Choroid plexus epithelial cell (primary cell): ENCODE measurements at regions not wholly inside any gene's neighbourhood (a gene's known extent, or its start where the extent isn't known, plus 50 kb on each side); places are given as distances from the start of the nearest gene placed in this dataset.
"Not testable (repeated sequence)": the region's sequence is repeated elsewhere in the genome, so short reads cannot be mapped to it uniquely, and the experiment has no call there.

Experiments
- DNase-seq: peaks from one replicate; pipeline ENCODE4 v3.0.0-alpha.2; 2010; ENCODE audit warnings: low read depth
- H3K4me3 ChIP-seq: 2 replicates; pipeline ENCODE4 v1.5.1; 2011; ENCODE audit warnings: low read depth, mild to moderate bottlenecking, control low read depth, low read length, moderate library complexity
- TF ChIP-seq, protein P1 (sequence below): conservative IDR thresholded peaks from 2 replicates; pipeline ENCODE4 v1.5.1; 2011; ENCODE audit warnings: low read depth, mild to moderate bottlenecking, control low read depth, inconsistent platforms, low read length, moderate library complexity

- TF ChIP-seq, protein P1, sequence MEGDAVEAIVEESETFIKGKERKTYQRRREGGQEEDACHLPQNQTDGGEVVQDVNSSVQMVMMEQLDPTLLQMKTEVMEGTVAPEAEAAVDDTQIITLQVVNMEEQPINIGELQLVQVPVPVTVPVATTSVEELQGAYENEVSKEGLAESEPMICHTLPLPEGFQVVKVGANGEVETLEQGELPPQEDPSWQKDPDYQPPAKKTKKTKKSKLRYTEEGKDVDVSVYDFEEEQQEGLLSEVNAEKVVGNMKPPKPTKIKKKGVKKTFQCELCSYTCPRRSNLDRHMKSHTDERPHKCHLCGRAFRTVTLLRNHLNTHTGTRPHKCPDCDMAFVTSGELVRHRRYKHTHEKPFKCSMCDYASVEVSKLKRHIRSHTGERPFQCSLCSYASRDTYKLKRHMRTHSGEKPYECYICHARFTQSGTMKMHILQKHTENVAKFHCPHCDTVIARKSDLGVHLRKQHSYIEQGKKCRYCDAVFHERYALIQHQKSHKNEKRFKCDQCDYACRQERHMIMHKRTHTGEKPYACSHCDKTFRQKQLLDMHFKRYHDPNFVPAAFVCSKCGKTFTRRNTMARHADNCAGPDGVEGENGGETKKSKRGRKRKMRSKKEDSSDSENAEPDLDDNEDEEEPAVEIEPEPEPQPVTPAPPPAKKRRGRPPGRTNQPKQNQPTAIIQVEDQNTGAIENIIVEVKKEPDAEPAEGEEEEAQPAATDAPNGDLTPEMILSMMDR, result no peak
- no peak overlapping the region for H3K4me3 ChIP-seq
These were observed 259.6 kb upstream of the PELI2 start for GRCh38 chr14:55858604-55859003.

DNA sequence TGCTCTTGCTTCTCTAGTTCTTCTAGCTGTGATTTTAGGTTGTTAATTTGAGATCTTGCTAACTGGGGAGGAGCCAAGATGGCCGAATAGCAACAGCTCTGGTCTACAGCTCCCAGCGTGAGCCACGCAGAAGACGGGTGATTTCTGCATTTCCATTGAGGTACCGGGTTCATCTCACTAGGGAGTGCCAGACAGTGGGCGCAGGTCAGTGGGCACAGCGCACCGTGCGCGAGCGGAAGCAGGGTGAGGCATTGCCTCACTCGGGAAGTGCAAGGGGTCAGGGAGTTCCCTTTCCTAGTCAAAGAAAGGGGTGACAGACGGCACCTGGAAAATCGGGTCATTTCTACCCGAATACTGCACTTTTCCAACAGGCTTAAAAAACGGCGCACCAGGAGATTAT lies 256.6 kb upstream of the PELI2 start:
- not testable (repeated sequence) for H3K4me3 ChIP-seq, DNase-seq

More at GRCh38 chr14:55858604-55859003, 259.6 kb upstream of the PELI2 start:
- no peak for DNase-seq

- TF ChIP-seq, protein P1, result peak; percentile 39
- no peak for DNase-seq
- no peak overlapping the region for H3K4me3 ChIP-seq
These were observed 253.1 kb upstream of the PELI2 start for GRCh38 chr14:55864890-55865655.

DNA sequence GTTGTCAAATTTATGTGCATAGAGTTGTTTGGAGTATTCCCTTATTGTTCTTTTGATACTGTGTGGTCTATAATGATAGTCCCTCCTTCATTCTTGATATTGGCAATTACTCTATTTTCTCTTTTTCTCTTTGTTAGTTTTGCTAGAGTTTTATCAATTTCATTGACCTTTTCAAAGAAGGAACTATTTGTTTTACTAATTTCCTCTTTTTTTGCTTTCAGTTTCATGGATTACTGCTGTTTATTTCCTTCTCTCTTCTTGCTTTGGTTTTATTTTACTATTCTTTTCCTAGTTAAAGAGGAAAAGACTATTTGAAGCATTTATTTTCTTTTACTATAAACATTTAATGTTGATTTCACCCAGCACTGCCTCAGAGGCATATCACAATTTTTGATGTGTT lies 250.9 kb upstream of the PELI2 start:
- H3K4me3 ChIP-seq, result no peak overlapping the region
- no peak for DNase-seq
- TF ChIP-seq, protein P1, result no peak

GRCh38 chr14:55867719-55868118 lies 250.5 kb upstream of the PELI2 start:
- no peak overlapping the region for H3K4me3 ChIP-seq
- peak; percentile 14 for DNase-seq
- TF ChIP-seq, protein P1, result no peak

DNA sequence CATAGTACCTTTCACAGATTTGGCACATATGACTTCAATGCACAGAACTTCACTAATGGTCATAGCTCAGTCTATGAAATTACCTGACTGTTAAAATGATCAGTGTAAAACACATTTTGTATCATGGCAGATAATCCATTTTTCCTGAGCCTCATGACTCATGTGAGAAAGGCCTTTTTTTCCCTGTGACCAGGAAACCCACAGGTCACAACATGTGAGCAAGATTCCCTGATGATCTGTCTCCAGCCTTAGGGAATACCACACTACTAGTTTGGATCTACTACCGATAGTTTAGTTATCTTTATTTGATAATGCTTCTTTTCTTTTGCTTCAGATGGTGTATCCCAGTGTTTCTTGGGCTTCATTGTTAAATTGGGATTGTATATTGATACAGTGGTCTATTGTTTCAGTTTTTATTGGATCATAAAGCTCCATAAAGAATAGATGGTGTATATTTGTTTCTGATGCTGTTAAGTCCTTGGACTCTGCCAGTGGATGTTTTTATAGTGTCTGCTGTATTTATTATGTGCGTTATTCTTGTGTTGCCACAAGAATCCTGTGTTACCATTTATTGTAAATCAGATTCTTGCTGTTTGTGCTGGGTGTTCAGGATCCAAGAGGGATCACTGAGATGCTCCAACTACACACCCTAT lies 248.7 kb upstream of the PELI2 start:
- TF ChIP-seq, protein P1, result no peak
- DNase-seq, result no peak
- H3K4me3 ChIP-seq, result no peak overlapping the region

GRCh38 chr14:55873169-55873568 lies 245.0 kb upstream of the PELI2 start:
- H3K4me3 ChIP-seq, result no peak overlapping the region
- no peak for DNase-seq

More at GRCh38 chr14:55873169-55873568, 245.0 kb upstream of the PELI2 start:
- TF ChIP-seq, protein P1, result no peak
